Activated T-cell treated with anti-CD3 and anti-CD28 coated beads for 48 hours (primary cell): ENCODE measurements at regions not wholly inside any gene's neighbourhood (a gene's known extent, or its start where the extent isn't known, plus 50 kb on each side); places are given as distances from the start of the nearest gene placed in this dataset.
"Not testable (repeated sequence)": the region's sequence is repeated elsewhere in the genome, so short reads cannot be mapped to it uniquely, and the experiment has no call there.

Source experiments
- DNase-seq: peaks from one replicate; pipeline ENCODE4 v3.0.0-alpha.2; 2020; ENCODE audit warnings: low read depth

GRCh38 chr14:43052897-43053296 lies 1446.2 kb downstream of the LRFN5 start:
- no peak for DNase-seq

GRCh38 chr14:43043850-43044249 lies 1437.2 kb downstream of the LRFN5 start:
- DNase-seq, result no peak

GRCh38 chr14:43042408-43042807 lies 1435.7 kb downstream of the LRFN5 start:
- no peak for DNase-seq

GRCh38 chr14:43041976-43042375 lies 1435.3 kb downstream of the LRFN5 start:
- no peak for DNase-seq

- DNase-seq, result no peak
Measured at GRCh38 chr14:43041207-43041606, 1434.5 kb downstream of the LRFN5 start.

GRCh38 chr14:43039881-43040280 lies 1433.2 kb downstream of the LRFN5 start:
- DNase-seq, result no peak

- DNase-seq, result no peak
Measured at GRCh38 chr14:43031598-43031997, 1424.9 kb downstream of the LRFN5 start.

- no peak for DNase-seq
Measured at GRCh38 chr14:43022094-43022800, 1415.6 kb downstream of the LRFN5 start.

- no peak for DNase-seq
Measured at GRCh38 chr14:43019826-43020225, 1413.2 kb downstream of the LRFN5 start.

- DNase-seq, result no peak
Measured at GRCh38 chr14:43014338-43014737, 1407.7 kb downstream of the LRFN5 start.

- no peak for DNase-seq
Measured at GRCh38 chr14:43012817-43013216, 1406.1 kb downstream of the LRFN5 start.

GRCh38 chr14:43005807-43006206 lies 1399.1 kb downstream of the LRFN5 start:
- no peak for DNase-seq

GRCh38 chr14:43003845-43004244 lies 1397.2 kb downstream of the LRFN5 start:
- no peak for DNase-seq

- DNase-seq, result no peak
Measured at GRCh38 chr14:43001731-43002130, 1395.1 kb downstream of the LRFN5 start.

GRCh38 chr14:42994051-42994736 lies 1387.5 kb downstream of the LRFN5 start:
- DNase-seq, result no peak

- no peak for DNase-seq
Measured at GRCh38 chr14:42992930-42993329, 1386.3 kb downstream of the LRFN5 start.

- no peak for DNase-seq
Measured at GRCh38 chr14:42980419-42980818, 1373.7 kb downstream of the LRFN5 start.

GRCh38 chr14:42973171-42973570 lies 1366.5 kb downstream of the LRFN5 start:
- not testable (repeated sequence) for DNase-seq

- no peak for DNase-seq
Measured at GRCh38 chr14:42965512-42965911, 1358.8 kb downstream of the LRFN5 start.

GRCh38 chr14:42961509-42961908 lies 1354.8 kb downstream of the LRFN5 start:
- DNase-seq, result no peak

GRCh38 chr14:42950363-42950762 lies 1343.7 kb downstream of the LRFN5 start:
- DNase-seq, result no peak

- no peak for DNase-seq
Measured at GRCh38 chr14:42947991-42948390, 1341.3 kb downstream of the LRFN5 start.

GRCh38 chr14:42944284-42944683 lies 1337.6 kb downstream of the LRFN5 start:
- DNase-seq, result no peak

- DNase-seq, result no peak
Measured at GRCh38 chr14:42931308-42931707, 1324.6 kb downstream of the LRFN5 start.
